22Rv1 (cell line): ENCODE measurements at regions not wholly inside any gene's neighbourhood (a gene's known extent, or its start where the extent isn't known, plus 50 kb on each side); places are given as distances from the start of the nearest gene placed in this dataset.

ENCODE experiments used
- ZFX ChIP-seq: fragments of 450-650 bp; IDR thresholded peaks from 2 replicates; pipeline ENCODE4 v1.6.1; 2017; ENCODE audit warnings: antibody characterized with exemption, borderline replicate concordance
- TF ChIP-seq, protein P1 (sequence below): fragments of 450-650 bp; IDR thresholded peaks from 2 replicates; pipeline ENCODE4 v1.5.1; 2017; ENCODE audit warnings: mild to moderate bottlenecking

DNA sequence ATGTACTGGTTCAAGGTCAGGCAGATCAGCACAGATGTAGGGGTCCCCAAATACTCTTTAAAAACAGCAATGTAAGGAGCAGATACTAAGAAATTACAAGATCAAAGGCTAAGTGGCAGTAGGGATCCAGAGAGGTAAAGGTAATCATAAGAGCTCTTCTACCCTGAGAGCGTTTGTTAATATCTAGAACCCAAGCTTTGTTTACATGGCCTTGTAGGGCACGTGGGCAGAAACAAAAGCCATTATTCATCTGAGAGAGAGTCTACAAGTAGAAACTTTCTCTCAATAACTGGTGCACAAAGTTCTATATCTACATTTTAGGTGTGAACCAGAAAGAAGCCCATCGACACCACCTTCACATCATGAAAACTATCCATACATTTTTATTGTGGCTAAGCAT is 225.6 kb upstream of the PCDH10 start:
- TF ChIP-seq, protein P1, sequence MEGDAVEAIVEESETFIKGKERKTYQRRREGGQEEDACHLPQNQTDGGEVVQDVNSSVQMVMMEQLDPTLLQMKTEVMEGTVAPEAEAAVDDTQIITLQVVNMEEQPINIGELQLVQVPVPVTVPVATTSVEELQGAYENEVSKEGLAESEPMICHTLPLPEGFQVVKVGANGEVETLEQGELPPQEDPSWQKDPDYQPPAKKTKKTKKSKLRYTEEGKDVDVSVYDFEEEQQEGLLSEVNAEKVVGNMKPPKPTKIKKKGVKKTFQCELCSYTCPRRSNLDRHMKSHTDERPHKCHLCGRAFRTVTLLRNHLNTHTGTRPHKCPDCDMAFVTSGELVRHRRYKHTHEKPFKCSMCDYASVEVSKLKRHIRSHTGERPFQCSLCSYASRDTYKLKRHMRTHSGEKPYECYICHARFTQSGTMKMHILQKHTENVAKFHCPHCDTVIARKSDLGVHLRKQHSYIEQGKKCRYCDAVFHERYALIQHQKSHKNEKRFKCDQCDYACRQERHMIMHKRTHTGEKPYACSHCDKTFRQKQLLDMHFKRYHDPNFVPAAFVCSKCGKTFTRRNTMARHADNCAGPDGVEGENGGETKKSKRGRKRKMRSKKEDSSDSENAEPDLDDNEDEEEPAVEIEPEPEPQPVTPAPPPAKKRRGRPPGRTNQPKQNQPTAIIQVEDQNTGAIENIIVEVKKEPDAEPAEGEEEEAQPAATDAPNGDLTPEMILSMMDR = no peak
- no peak for TF ChIP-seq ZFX
